OCI-LY7 (cell line): ENCODE measurements at regions not wholly inside any gene's neighbourhood (a gene's known extent, or its start where the extent isn't known, plus 50 kb on each side); places are given as distances from the start of the nearest gene placed in this dataset.

Source experiments
- BruUV-seq: library from RNA; stranded (reverse); fragments of 400-500 nt; replicated peaks from 2 replicates; lab custom pipeline; 2021; lab: Mats Ljungman, UMichigan
- CTCF ChIA-PET: fragments of 300-600 bp; sonication (Branson Sonifier 250); formaldehyde crosslinking; loops from one replicate; lab custom pipeline; 2022; ENCODE audit warnings: antibody characterized with exemption; ENCODE audit not compliant: unreplicated experiment; lab: Charles Lee
- POLR2A ChIA-PET: fragments of 300-600 bp; sonication (Branson Sonifier 250); formaldehyde crosslinking; loops from one replicate; lab custom pipeline; 2022; ENCODE audit warnings: antibody characterized with exemption; lab: Charles Lee
- DNase-seq: peaks from one replicate; pipeline ENCODE4 v3.0.0-alpha.2; 2015; ENCODE audit warnings: low spot score
- H2AFZ ChIP-seq: fragments of 200-600 bp; sonication (generic), shearing (Covaris generic); 2 replicates; pipeline ENCODE4 v1.6.1; 2014; ENCODE audit warnings: mild to moderate bottlenecking, antibody characterized with exemption, low read length, moderate library complexity
- H3K27ac ChIP-seq: fragments of 200-600 bp; sonication (generic); 2 replicates; pipeline ENCODE4 v1.5.1; 2014; ENCODE audit warnings: mixed run types, low read depth, mild to moderate bottlenecking, moderate library complexity, low read length, inconsistent platforms; ENCODE audit not compliant: poor library complexity, severe bottlenecking
- H3K36me3 ChIP-seq: fragments of 200-600 bp; sonication (generic); 2 replicates; pipeline ENCODE4 v1.6.1; 2014; ENCODE audit warnings: mild to moderate bottlenecking, antibody characterized with exemption, low read length, moderate library complexity, mixed read lengths; ENCODE audit not compliant: insufficient read depth
- H3K4me1 ChIP-seq: fragments of 200-600 bp; sonication (generic); 2 replicates; pipeline ENCODE4 v1.5.1; 2014; ENCODE audit warnings: mild to moderate bottlenecking, low read length; ENCODE audit not compliant: insufficient read depth, poor library complexity, severe bottlenecking
- H3K4me2 ChIP-seq: fragments of 200-600 bp; sonication (generic); 2 replicates; pipeline ENCODE4 v1.6.1; 2014; ENCODE audit warnings: mild to moderate bottlenecking, low read length
- H3K4me3 ChIP-seq: fragments of 200-600 bp; sonication (generic); 2 replicates; pipeline ENCODE4 v1.5.1; 2014; ENCODE audit warnings: mild to moderate bottlenecking, low read depth, low read length; ENCODE audit not compliant: poor library complexity, severe bottlenecking
- H3K79me2 ChIP-seq: fragments of 200-600 bp; sonication (generic); 2 replicates; pipeline ENCODE4 v1.6.1; 2016; ENCODE audit warnings: low read depth, mild to moderate bottlenecking, low read length, moderate library complexity, mixed read lengths; ENCODE audit not compliant: insufficient read depth
- H3K9me2 ChIP-seq: fragments of 200-600 bp; sonication (generic); 2 replicates; pipeline ENCODE4 v1.6.1; 2016; ENCODE audit warnings: mild to moderate bottlenecking, low read length, mixed read lengths; ENCODE audit not compliant: insufficient read depth
- H3K9me3 ChIP-seq: fragments of 200-600 bp; sonication (generic); 2 replicates; pipeline ENCODE4 v1.6.1; 2014; ENCODE audit warnings: mild to moderate bottlenecking, mixed run types, low read length, mixed read lengths
- H4K20me1 ChIP-seq: fragments of 200-600 bp; sonication (generic); 2 replicates; pipeline ENCODE4 v1.6.1; 2014; ENCODE audit warnings: mild to moderate bottlenecking, antibody characterized with exemption, low read length, moderate library complexity, mixed read lengths; ENCODE audit not compliant: insufficient read depth
- CTCF ChIP-seq: fragments of 200-600 bp; sonication (generic); conservative IDR thresholded peaks from 2 replicates; pipeline ENCODE4 v1.5.1; 2014; ENCODE audit warnings: mild to moderate bottlenecking, antibody characterized with exemption, low read length, moderate library complexity, mixed read lengths
- EZH2phosphoT487 ChIP-seq: fragments of 200-600 bp; sonication (generic); IDR thresholded peaks from 2 replicates; pipeline ENCODE4 v1.6.1; 2018; ENCODE audit warnings: low read depth, borderline replicate concordance, mild to moderate bottlenecking, mixed run types, antibody characterized with exemption, low read length, moderate library complexity, mixed read lengths
- intact Hi-C: fragments of 100-400 bp; cut with micrococcal nuclease; formaldehyde crosslinking; loops from one replicate; pipeline ENCODE4 v1.10.0; 2022; ENCODE audit not compliant: unreplicated experiment

- Histone ChIP-seq H3K36me3 (no peaks in the 10 kb centered on the region), H3K79me2 (no peaks in the 10 kb centered on the region), H3K4me3 (no peak overlapping the region), H3K4me2 (no peak overlapping the region), H3K4me1 (no peaks in the 10 kb centered on the region), H3K9me2 (no peaks in the 10 kb centered on the region), H4K20me1 (no peaks in the 10 kb centered on the region), H3K9me3 (no peaks in the 10 kb centered on the region), H2AFZ (no peak overlapping the region), H3K27ac (no peak overlapping the region)
- ChIA-PET POLR2A (no interaction called here), CTCF (no interaction called here)
- BruUV-seq, result no TSS peak
- no peak for DNase-seq
- no peak for TF ChIP-seq EZH2phosphoT487
- TF ChIP-seq CTCF, result no peak
- intact Hi-C loops, result no loop called here
Measured at GRCh38 chr4:26024079-26024478, 110.1 kb downstream of the SMIM20 start.

- Histone ChIP-seq H3K4me2 (no peak overlapping the region), H3K9me3 (no peaks in the 10 kb centered on the region), H3K9me2 (no peaks in the 10 kb centered on the region), H3K36me3 (no peaks in the 10 kb centered on the region), H3K79me2 (no peaks in the 10 kb centered on the region), H3K4me1 (no peaks in the 10 kb centered on the region), H3K4me3 (no peak overlapping the region), H2AFZ (no peak overlapping the region), H4K20me1 (no peaks in the 10 kb centered on the region), H3K27ac (no peak overlapping the region)
- no TSS peak for BruUV-seq
- no peak for DNase-seq
- intact Hi-C loops, result no loop called here
- ChIA-PET POLR2A (no interaction called here), CTCF (no interaction called here)
- no peak for TF ChIP-seq CTCF
- TF ChIP-seq EZH2phosphoT487, result no peak
Measured at GRCh38 chr4:26028133-26028792, 114.2 kb downstream of the SMIM20 start.

- BruUV-seq, result no TSS peak
- H3K36me3 ChIP-seq, result no peaks in the 10 kb centered on the region
- CTCF ChIA-PET, result no interaction called here
Measured at GRCh38 chr4:26028793-26029567, 115.0 kb downstream of the SMIM20 start.

More at GRCh38 chr4:26028793-26029567, 115.0 kb downstream of the SMIM20 start:
- intact Hi-C loops, result no loop called here
- Histone ChIP-seq H3K79me2 (no peaks in the 10 kb centered on the region), H4K20me1 (no peaks in the 10 kb centered on the region), H3K9me3 (no peaks in the 10 kb centered on the region), H3K4me1 (no peaks in the 10 kb centered on the region), H3K4me3 (no peak overlapping the region), H3K4me2 (no peak overlapping the region), H3K9me2 (no peaks in the 10 kb centered on the region), H3K27ac (no peak overlapping the region), H2AFZ (no peak overlapping the region)
- TF ChIP-seq EZH2phosphoT487 (no peak), CTCF (peak; percentile 34; the same call in 1 of the 2 replicates)
- POLR2A ChIA-PET, result interaction anchor here (0.6 kb wide), 1 partner anchor 336 kb away, joined by 3 read pairs; no protein-coding TSS in a partner anchor
- DNase-seq, result no peak
